H1 (cell line): ENCODE measurements at regions not wholly inside any gene's neighbourhood (a gene's known extent, or its start where the extent isn't known, plus 50 kb on each side); places are given as distances from the start of the nearest gene placed in this dataset.

Experiments used
- TAF1 ChIP-seq: IDR thresholded peaks from 2 replicates; pipeline ENCODE4 v1.6.1; 2011; ENCODE audit warnings: mild to moderate bottlenecking, low read depth, low read length
- TBP ChIP-seq: IDR thresholded peaks from 2 replicates; pipeline ENCODE4 v1.6.1; 2011; ENCODE audit warnings: low read depth, low read length, improper control_type of control experiment

- TF ChIP-seq TAF1 (no peak), TBP (no peak)
These were observed 382.7 kb upstream of the FAR2 start (continued) for GRCh38 chr12:28766398-28766797.
